Mesodermal cell (in vitro differentiated cells): ENCODE measurements at regions not wholly inside any gene's neighbourhood (a gene's known extent, or its start where the extent isn't known, plus 50 kb on each side); places are given as distances from the start of the nearest gene placed in this dataset.

Experiments
- H3K27ac ChIP-seq: 2 replicates; pipeline ENCODE4 v1.7.0; 2013; ENCODE audit warnings: mild to moderate bottlenecking, low read depth, low read length, moderate library complexity; ENCODE audit not compliant: severe bottlenecking
- H3K36me3 ChIP-seq: 2 replicates; pipeline ENCODE4 v1.7.1; 2013; ENCODE audit warnings: mild to moderate bottlenecking, low read length, moderate library complexity; ENCODE audit not compliant: control insufficient read depth, insufficient read depth
- H3K4me1 ChIP-seq: one replicate; pipeline ENCODE4 v1.7.1; 2013; ENCODE audit warnings: mild to moderate bottlenecking, low read length; ENCODE audit not compliant: insufficient read depth, control insufficient read depth, poor library complexity, severe bottlenecking
- H3K4me3 ChIP-seq: 2 replicates; pipeline ENCODE4 v1.7.0; 2013; ENCODE audit warnings: low read length, control low read depth, mild to moderate bottlenecking; ENCODE audit not compliant: insufficient read depth, poor library complexity, severe bottlenecking; ENCODE audit errors: extremely low read depth
- H3K9me3 ChIP-seq: 2 replicates; pipeline ENCODE4 v1.7.1; 2013; ENCODE audit warnings: mild to moderate bottlenecking, low read length, moderate library complexity; ENCODE audit not compliant: control insufficient read depth
- WGBS, 2 experiments: methylation state at CpG; one replicate each; pipeline ENCODE4 v1.1.5; 2013; ENCODE audit warnings: missing lambda C conversion rate in 2 of 2; ENCODE audit not compliant: insufficient coverage in 2 of 2; 5-methylcytosine and 5-hydroxymethylcytosine counted together

- no peaks in the 10 kb centered on the region for H3K4me1 ChIP-seq
- WGBS, 2 experiments: 88 to 93% methylated on average over 1 to 3 of the region's 4 CpGs
- no peaks in the 10 kb centered on the region for H3K36me3 ChIP-seq
- no peak overlapping the region for H3K27ac ChIP-seq
- no peaks in the 10 kb centered on the region for H3K9me3 ChIP-seq
- no peak overlapping the region for H3K4me3 ChIP-seq
Observed at GRCh38 chr9:84412654-84413053, 72.1 kb upstream of the SLC28A3 start.

- no peaks in the 10 kb centered on the region for H3K9me3 ChIP-seq
- no peaks in the 10 kb centered on the region for H3K36me3 ChIP-seq
- H3K4me1 ChIP-seq: no peaks in the 10 kb centered on the region
- H3K27ac ChIP-seq: no peak overlapping the region
- H3K4me3 ChIP-seq: no peak overlapping the region
- WGBS, 2 experiments: 83 to 100% methylated on average over 1 of the region's 3 CpGs
Observed at GRCh38 chr9:84413301-84413700, 72.7 kb upstream of the SLC28A3 start.

- no peaks in the 10 kb centered on the region for H3K4me1 ChIP-seq
- H3K4me3 ChIP-seq: no peak overlapping the region
- H3K27ac ChIP-seq: no peak overlapping the region
- peaks cover 8% of the 10 kb centered on the region for H3K9me3 ChIP-seq
- WGBS, 2 experiments: 40 to 56% methylated on average over 1 of the region's 2 CpGs
- no peaks in the 10 kb centered on the region for H3K36me3 ChIP-seq
Observed at GRCh38 chr9:84419031-84419602, 78.6 kb upstream of the SLC28A3 start.

GRCh38 chr9:84424931-84425330 lies 84.4 kb upstream of the SLC28A3 start:
- no peaks in the 10 kb centered on the region for H3K4me1 ChIP-seq
- peaks cover 8% of the 10 kb centered on the region for H3K9me3 ChIP-seq
- no peak overlapping the region for H3K27ac ChIP-seq
- 100% methylated on average over 1 of the region's 2 CpGs for WGBS, 2 experiments
- H3K36me3 ChIP-seq: no peaks in the 10 kb centered on the region
- no peak overlapping the region for H3K4me3 ChIP-seq

- H3K9me3 ChIP-seq: no peaks in the 10 kb centered on the region
- H3K27ac ChIP-seq: no peak overlapping the region
- H3K36me3 ChIP-seq: no peaks in the 10 kb centered on the region
- H3K4me1 ChIP-seq: no peaks in the 10 kb centered on the region
- 100% methylated on average over 1 of the region's 1 CpG; no CpG with 5 or more reads in 1 of the 2 experiments for WGBS, 2 experiments
- H3K4me3 ChIP-seq: no peak overlapping the region
Observed at GRCh38 chr9:84432746-84433145, 92.2 kb upstream of the SLC28A3 start.

GRCh38 chr9:84435902-84436301 lies 95.3 kb upstream of the SLC28A3 start:
- no peak overlapping the region for H3K27ac ChIP-seq
- H3K36me3 ChIP-seq: no peaks in the 10 kb centered on the region
- no peaks in the 10 kb centered on the region for H3K4me1 ChIP-seq
- no peak overlapping the region for H3K4me3 ChIP-seq
- WGBS, 2 experiments: 82 to 100% methylated on average over 2 to 4 of the region's 6 CpGs
- H3K9me3 ChIP-seq: no peaks in the 10 kb centered on the region

- no peaks in the 10 kb centered on the region for H3K9me3 ChIP-seq
- 85 to 95% methylated on average over 4 to 5 of the region's 5 CpGs for WGBS, 2 experiments
Observed at GRCh38 chr9:84436386-84437109, 96.0 kb upstream of the SLC28A3 start.

GRCh38 chr9:84438391-84438790 lies 97.8 kb upstream of the SLC28A3 start:
- Histone ChIP-seq H3K4me3 (no peak overlapping the region), H3K27ac (no peak overlapping the region), H3K9me3 (no peaks in the 10 kb centered on the region), H3K4me1 (no peaks in the 10 kb centered on the region), H3K36me3 (no peaks in the 10 kb centered on the region)
- 100% methylated on average over 1 of the region's 1 CpG; no CpG with 5 or more reads in 1 of the 2 experiments for WGBS, 2 experiments

More at GRCh38 chr9:84436386-84437109, 96.0 kb upstream of the SLC28A3 start:
- no peaks in the 10 kb centered on the region for H3K4me1 ChIP-seq
- no peak overlapping the region for H3K4me3 ChIP-seq
- no peaks in the 10 kb centered on the region for H3K36me3 ChIP-seq
- H3K27ac ChIP-seq: no peak overlapping the region

GRCh38 chr9:84439250-84439649 lies 98.7 kb upstream of the SLC28A3 start:
- H3K27ac ChIP-seq: no peak overlapping the region
- no peak overlapping the region for H3K4me3 ChIP-seq
- WGBS, 2 experiments: 75 to 80% methylated on average over 1 to 2 of the region's 3 CpGs

GRCh38 chr9:84442712-84443111 lies 102.2 kb upstream of the SLC28A3 start:
- no peaks in the 10 kb centered on the region for H3K9me3 ChIP-seq
- H3K4me1 ChIP-seq: no peaks in the 10 kb centered on the region
- no peak overlapping the region for H3K27ac ChIP-seq
- WGBS, 2 experiments: 80 to 96% methylated on average over 1 to 4 of the region's 6 CpGs
- no peaks in the 10 kb centered on the region for H3K36me3 ChIP-seq
- H3K4me3 ChIP-seq: no peak overlapping the region

More at GRCh38 chr9:84439250-84439649, 98.7 kb upstream of the SLC28A3 start:
- no peaks in the 10 kb centered on the region for H3K4me1 ChIP-seq
- no peaks in the 10 kb centered on the region for H3K36me3 ChIP-seq
- no peaks in the 10 kb centered on the region for H3K9me3 ChIP-seq

- Histone ChIP-seq H3K4me1 (no peaks in the 10 kb centered on the region), H3K27ac (no peak overlapping the region), H3K4me3 (no peak overlapping the region), H3K36me3 (no peaks in the 10 kb centered on the region), H3K9me3 (no peaks in the 10 kb centered on the region)
- WGBS, 2 experiments: 94 to 100% methylated on average over 4 to 5 of the region's 5 CpGs
Observed at GRCh38 chr9:84445737-84446136, 105.2 kb upstream of the SLC28A3 start.
